Mammary epithelial cell (primary cell): ENCODE measurements at regions not wholly inside any gene's neighbourhood (a gene's known extent, or its start where the extent isn't known, plus 50 kb on each side); places are given as distances from the start of the nearest gene placed in this dataset.

ENCODE experiments used
- CTCF ChIP-seq, 2 donors: IDR thresholded peaks in 1 of 2; conservative IDR thresholded peaks in 1 of 2; 2 replicates each; pipeline ENCODE4 v1.5.1; 2011 to 2012; ENCODE audit warnings: inconsistent platforms in 2 of 2, low read length in 2 of 2, mild to moderate bottlenecking in 2 of 2, control low read depth in 1 of 2, low read depth in 1 of 2; ENCODE audit not compliant: insufficient read depth in 1 of 2; ENCODE audit errors: extremely low read depth in 1 of 2
- EZH2 ChIP-seq: IDR thresholded peaks from 2 replicates; pipeline ENCODE4 v1.6.1; 2012; ENCODE audit warnings: low read length, inconsistent platforms, borderline replicate concordance

- TF ChIP-seq CTCF (conservative IDR thresholded peaks at IDR 0.05 in 1 of 2, IDR thresholded peaks at IDR 0.05 in 1 of 2; ENCODE audit: extremely low read depth in 1 of 2, insufficient read depth in 1 of 2, low read depth in 1 of 2, low read length in 2 of 2), result no peak
- TF ChIP-seq EZH2, result no peak
Measured at GRCh38 chr21:41008974-41009373, 159.0 kb upstream of the BACE2 start.
